Osteocyte (in vitro differentiated cells): ENCODE measurements at regions not wholly inside any gene's neighbourhood (a gene's known extent, or its start where the extent isn't known, plus 50 kb on each side); places are given as distances from the start of the nearest gene placed in this dataset.

ENCODE experiments used
- DNase-seq: peaks from one replicate; pipeline ENCODE4 v3.0.0; 2021; ENCODE audit warnings: mixed read lengths; ENCODE audit not compliant: unreplicated experiment; ENCODE audit errors: extremely low spot score
- H3K27ac Mint-ChIP-seq: one replicate; pipeline ENCODE4 v1.8.0; 2021; ENCODE audit warnings: mild to moderate bottlenecking, mixed read lengths; ENCODE audit not compliant: unreplicated experiment
- H3K27me3 Mint-ChIP-seq: one replicate; pipeline ENCODE4 v1.8.0; 2021; ENCODE audit warnings: mixed read lengths; ENCODE audit not compliant: unreplicated experiment
- H3K36me3 Mint-ChIP-seq: one replicate; pipeline ENCODE4 v1.8.0; 2021; ENCODE audit warnings: mixed read lengths; ENCODE audit not compliant: unreplicated experiment
- H3K4me1 Mint-ChIP-seq: one replicate; pipeline ENCODE4 v1.8.0; 2021; ENCODE audit warnings: mixed read lengths; ENCODE audit not compliant: unreplicated experiment
- H3K4me3 Mint-ChIP-seq: one replicate; pipeline ENCODE4 v1.8.0; 2021; ENCODE audit warnings: mild to moderate bottlenecking, moderate library complexity, mixed read lengths; ENCODE audit not compliant: unreplicated experiment
- H3K9me3 Mint-ChIP-seq: one replicate; pipeline ENCODE4 v1.8.0; 2021; ENCODE audit warnings: mixed read lengths; ENCODE audit not compliant: unreplicated experiment
- TF ChIP-seq, protein P1 (sequence below): fragments of 200-600 bp; sonication (generic); IDR thresholded peaks from 2 replicates; pipeline ENCODE4 v1.5.0; 2021; ENCODE audit warnings: antibody characterized with exemption, mild to moderate bottlenecking, moderate library complexity

- TF ChIP-seq, protein P1, sequence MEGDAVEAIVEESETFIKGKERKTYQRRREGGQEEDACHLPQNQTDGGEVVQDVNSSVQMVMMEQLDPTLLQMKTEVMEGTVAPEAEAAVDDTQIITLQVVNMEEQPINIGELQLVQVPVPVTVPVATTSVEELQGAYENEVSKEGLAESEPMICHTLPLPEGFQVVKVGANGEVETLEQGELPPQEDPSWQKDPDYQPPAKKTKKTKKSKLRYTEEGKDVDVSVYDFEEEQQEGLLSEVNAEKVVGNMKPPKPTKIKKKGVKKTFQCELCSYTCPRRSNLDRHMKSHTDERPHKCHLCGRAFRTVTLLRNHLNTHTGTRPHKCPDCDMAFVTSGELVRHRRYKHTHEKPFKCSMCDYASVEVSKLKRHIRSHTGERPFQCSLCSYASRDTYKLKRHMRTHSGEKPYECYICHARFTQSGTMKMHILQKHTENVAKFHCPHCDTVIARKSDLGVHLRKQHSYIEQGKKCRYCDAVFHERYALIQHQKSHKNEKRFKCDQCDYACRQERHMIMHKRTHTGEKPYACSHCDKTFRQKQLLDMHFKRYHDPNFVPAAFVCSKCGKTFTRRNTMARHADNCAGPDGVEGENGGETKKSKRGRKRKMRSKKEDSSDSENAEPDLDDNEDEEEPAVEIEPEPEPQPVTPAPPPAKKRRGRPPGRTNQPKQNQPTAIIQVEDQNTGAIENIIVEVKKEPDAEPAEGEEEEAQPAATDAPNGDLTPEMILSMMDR: no peak
- Mint-ChIP-seq H3K4me3 (no peak overlapping the region), H3K9me3 (peaks cover 7% of the 10 kb centered on the region), H3K4me1 (no peaks in the 10 kb centered on the region), H3K27me3 (peaks cover 30% of the 10 kb centered on the region), H3K27ac (no peak overlapping the region), H3K36me3 (no peaks in the 10 kb centered on the region)
- no peak for DNase-seq
These were observed 78.5 kb upstream of the ADCY1 start for GRCh38 chr7:45495618-45496017.

DNA sequence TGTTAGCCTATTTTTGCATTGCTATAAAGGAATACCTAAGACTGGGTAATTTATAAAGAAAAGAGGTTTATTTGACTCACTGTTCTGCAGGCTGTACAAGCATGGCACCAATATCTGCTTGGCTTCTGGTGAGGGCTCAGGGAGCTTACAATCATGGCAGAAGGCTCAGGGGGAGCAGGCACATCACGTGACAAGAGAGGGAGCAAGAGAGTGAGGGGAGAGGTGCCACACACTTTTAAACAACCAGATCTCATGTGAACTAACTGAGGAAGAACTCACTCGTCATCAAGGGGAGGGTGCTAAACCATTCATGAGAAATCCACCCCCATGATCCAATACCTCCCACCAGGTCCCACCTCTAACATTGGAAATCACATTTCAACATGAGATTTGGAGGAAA, 73.9 kb upstream of the ADCY1 start:
- no peaks in the 10 kb centered on the region for H3K36me3 Mint-ChIP-seq
- peaks cover 7% of the 10 kb centered on the region for H3K9me3 Mint-ChIP-seq
- peaks cover 18% of the 10 kb centered on the region for H3K27me3 Mint-ChIP-seq
- no peak for DNase-seq
- no peak overlapping the region for H3K4me3 Mint-ChIP-seq
- H3K4me1 Mint-ChIP-seq: no peaks in the 10 kb centered on the region
- TF ChIP-seq, protein P1: no peak
- H3K27ac Mint-ChIP-seq: no peak overlapping the region

GRCh38 chr7:45501791-45502190, 72.4 kb upstream of the ADCY1 start:
- Mint-ChIP-seq H3K27ac (no peak overlapping the region), H3K4me3 (no peak overlapping the region), H3K4me1 (no peaks in the 10 kb centered on the region), H3K9me3 (peaks cover 9% of the 10 kb centered on the region), H3K27me3 (peaks cover 18% of the 10 kb centered on the region), H3K36me3 (no peaks in the 10 kb centered on the region)
- DNase-seq: no peak
- TF ChIP-seq, protein P1: no peak

- no peaks in the 10 kb centered on the region for H3K4me1 Mint-ChIP-seq
- DNase-seq: no peak
- TF ChIP-seq, protein P1: no peak
- no peak overlapping the region for H3K4me3 Mint-ChIP-seq
- peaks cover 23% of the 10 kb centered on the region for H3K9me3 Mint-ChIP-seq
- no peaks in the 10 kb centered on the region for H3K27me3 Mint-ChIP-seq
- no peaks in the 10 kb centered on the region for H3K36me3 Mint-ChIP-seq
- no peak overlapping the region for H3K27ac Mint-ChIP-seq
These were observed 68.1 kb upstream of the ADCY1 start for GRCh38 chr7:45506059-45506458.

DNA sequence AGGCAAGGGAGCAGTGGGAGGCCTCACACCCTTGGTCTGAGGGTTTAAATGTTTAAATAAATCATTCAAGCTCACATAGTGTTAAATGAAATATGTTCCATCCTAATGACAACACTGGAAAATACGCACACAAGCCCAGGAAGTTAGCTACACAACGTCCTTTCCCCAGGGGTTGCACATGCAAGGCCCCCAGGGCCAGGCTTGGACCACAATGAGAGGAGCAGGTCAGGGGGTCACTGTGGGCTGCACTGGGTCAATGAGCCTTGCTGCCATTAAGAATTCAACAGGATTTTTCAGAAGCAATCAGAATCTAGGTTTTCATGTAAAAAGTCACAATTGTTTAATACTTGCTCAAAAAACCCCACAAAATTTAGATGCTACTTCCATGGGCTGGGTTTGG, 64.9 kb upstream of the ADCY1 start:
- Mint-ChIP-seq H3K27ac (no peak overlapping the region), H3K4me3 (no peak overlapping the region), H3K4me1 (no peaks in the 10 kb centered on the region), H3K36me3 (no peaks in the 10 kb centered on the region), H3K27me3 (no peaks in the 10 kb centered on the region), H3K9me3 (peaks cover 23% of the 10 kb centered on the region)
- DNase-seq: no peak
- TF ChIP-seq, protein P1: no peak
